Activated B cell treated with CpG ODN at 0.5 μM for 24 hours (primary cell): ENCODE measurements at regions not wholly inside any gene's neighbourhood (a gene's known extent, or its start where the extent isn't known, plus 50 kb on each side); places are given as distances from the start of the nearest gene placed in this dataset.
A peak's percentile ranks its signal among the peaks of the same experiment; 100 is the strongest.

Source experiments
- ATAC-seq: fragments of 200-7000 bp; cut with Tn5 transposase; one replicate; pipeline ENCODE4 v1.10.0; 2021; ENCODE audit warnings: low read depth, mild to moderate bottlenecking, moderate library complexity
- CTCF ChIA-PET: fragments of 350-600 bp; sonication (Branson Sonifier 250); formaldehyde crosslinking; loops from one replicate; lab custom pipeline; 2021; ENCODE audit warnings: antibody characterized with exemption; lab: Charles Lee
- POLR2A ChIA-PET: fragments of 350-600 bp; sonication (Branson Sonifier 250); formaldehyde crosslinking; loops from one replicate; lab custom pipeline; 2021; ENCODE audit warnings: antibody characterized with exemption; lab: Charles Lee
- DNase-seq: peaks from one replicate; pipeline ENCODE4 v3.0.0; 2022
- H3K27ac Mint-ChIP-seq: one replicate; pipeline ENCODE4 v1.8.0; 2020; ENCODE audit warnings: mixed read lengths
- H3K27me3 Mint-ChIP-seq: one replicate; pipeline ENCODE4 v1.8.0; 2021; ENCODE audit warnings: mixed read lengths
- H3K36me3 Mint-ChIP-seq: one replicate; pipeline ENCODE4 v1.8.0; 2021; ENCODE audit warnings: low read depth, mixed read lengths
- H3K4me1 Mint-ChIP-seq: one replicate; pipeline ENCODE4 v1.8.0; 2021; ENCODE audit warnings: mixed read lengths
- H3K4me3 Mint-ChIP-seq: one replicate; pipeline ENCODE4 v1.8.0; 2020; ENCODE audit warnings: mild to moderate bottlenecking, mixed read lengths
- H3K9me3 Mint-ChIP-seq: one replicate; pipeline ENCODE4 v1.8.0; 2020; ENCODE audit warnings: mixed read lengths
- intact Hi-C: fragments of 100-400 bp; cut with micrococcal nuclease; formaldehyde crosslinking; loops from one replicate; pipeline ENCODE4 v1.15.1; 2024
- TF ChIP-seq, protein P1 (sequence below): fragments of 200-600 bp; IDR thresholded peaks from one replicate; pipeline ENCODE4 v1.8.0; 2022; ENCODE audit warnings: antibody characterized with exemption, mild to moderate bottlenecking

DNA sequence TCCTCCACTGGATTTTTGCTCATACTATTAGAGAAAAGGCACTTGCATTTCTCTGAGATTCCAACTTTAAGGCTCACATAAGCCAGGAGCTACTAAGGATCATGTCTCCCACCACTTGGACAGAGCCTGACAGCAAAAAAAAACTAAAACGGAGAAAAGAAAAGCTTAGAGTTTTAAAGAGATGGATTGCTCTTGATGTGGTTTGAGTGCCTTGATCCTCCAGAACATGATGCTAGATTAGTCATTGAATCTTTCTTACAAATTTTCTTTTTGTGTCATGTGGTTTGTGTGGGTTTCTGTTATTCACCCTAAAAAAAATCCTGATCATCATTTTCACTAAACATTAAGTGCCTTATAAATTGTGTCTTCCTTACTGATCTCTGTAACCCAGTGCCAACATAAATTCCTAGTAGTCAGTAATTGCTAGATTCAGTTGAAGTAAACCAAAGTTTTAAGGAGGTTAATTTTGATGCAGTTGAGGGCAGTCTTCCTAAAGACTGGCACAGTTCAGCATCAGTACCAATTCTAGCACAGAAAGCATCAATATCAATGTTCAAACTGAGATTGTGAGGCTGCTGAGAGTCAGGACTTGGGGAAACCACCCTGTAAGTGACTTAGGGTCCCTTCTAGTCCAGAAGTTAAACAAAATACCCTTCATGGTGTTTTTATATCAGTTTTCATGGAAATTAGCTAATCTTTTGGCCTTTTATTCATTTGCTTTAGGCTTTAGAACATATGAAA lies 206.3 kb downstream of the RAD51AP2 start:
- intact Hi-C loops: no loop called here
- ATAC-seq (no peak), DNase-seq (no peak)
- TF ChIP-seq, protein P1, sequence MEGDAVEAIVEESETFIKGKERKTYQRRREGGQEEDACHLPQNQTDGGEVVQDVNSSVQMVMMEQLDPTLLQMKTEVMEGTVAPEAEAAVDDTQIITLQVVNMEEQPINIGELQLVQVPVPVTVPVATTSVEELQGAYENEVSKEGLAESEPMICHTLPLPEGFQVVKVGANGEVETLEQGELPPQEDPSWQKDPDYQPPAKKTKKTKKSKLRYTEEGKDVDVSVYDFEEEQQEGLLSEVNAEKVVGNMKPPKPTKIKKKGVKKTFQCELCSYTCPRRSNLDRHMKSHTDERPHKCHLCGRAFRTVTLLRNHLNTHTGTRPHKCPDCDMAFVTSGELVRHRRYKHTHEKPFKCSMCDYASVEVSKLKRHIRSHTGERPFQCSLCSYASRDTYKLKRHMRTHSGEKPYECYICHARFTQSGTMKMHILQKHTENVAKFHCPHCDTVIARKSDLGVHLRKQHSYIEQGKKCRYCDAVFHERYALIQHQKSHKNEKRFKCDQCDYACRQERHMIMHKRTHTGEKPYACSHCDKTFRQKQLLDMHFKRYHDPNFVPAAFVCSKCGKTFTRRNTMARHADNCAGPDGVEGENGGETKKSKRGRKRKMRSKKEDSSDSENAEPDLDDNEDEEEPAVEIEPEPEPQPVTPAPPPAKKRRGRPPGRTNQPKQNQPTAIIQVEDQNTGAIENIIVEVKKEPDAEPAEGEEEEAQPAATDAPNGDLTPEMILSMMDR: no peak
- no peaks in the 10 kb centered on the region for H3K9me3 Mint-ChIP-seq
- no peaks in the 10 kb centered on the region for H3K36me3 Mint-ChIP-seq
- H3K27me3 Mint-ChIP-seq: peaks cover 7% of the 10 kb centered on the region
- peaks cover 2% of the 10 kb centered on the region for H3K4me1 Mint-ChIP-seq
- H3K4me3 Mint-ChIP-seq: no peak overlapping the region
- H3K27ac Mint-ChIP-seq: no peak overlapping the region
- CTCF ChIA-PET: interaction anchor here (1.1 to 5.1 kb wide), 2 partner anchors 10 to 538 kb away, joined by 3 to 131 read pairs; no protein-coding TSS in a partner anchor
- POLR2A ChIA-PET: no interaction called here

DNA sequence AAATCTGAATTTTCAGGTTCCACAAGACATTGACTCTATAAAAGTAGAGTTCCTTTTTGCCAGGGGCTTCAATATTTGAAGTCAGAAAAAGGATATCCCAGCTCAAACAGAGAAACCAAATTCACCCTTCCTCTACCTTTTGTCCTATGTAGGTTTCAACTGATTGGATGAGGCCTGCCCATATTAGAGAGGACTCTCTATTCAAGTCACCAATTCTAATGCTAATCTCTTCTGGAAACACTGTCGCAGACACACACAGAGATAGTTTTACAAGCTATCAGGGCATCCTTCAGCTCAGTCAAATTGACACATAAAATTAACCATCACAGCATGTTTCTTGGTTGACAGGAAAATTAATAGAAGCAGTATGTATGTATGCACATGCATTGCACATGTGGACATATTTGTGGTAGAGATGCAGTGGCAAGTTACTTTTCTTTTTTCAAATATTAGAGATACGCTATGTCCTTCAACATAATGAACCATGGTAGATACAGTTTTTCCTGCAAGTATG lies 207.1 kb downstream of the RAD51AP2 start:
- intact Hi-C loops: no loop called here
- POLR2A ChIA-PET: no interaction called here
- DNase-seq: no peak
- no peak overlapping the region for H3K4me3 Mint-ChIP-seq
- CTCF ChIA-PET: interaction anchor here (5.1 kb wide), 1 partner anchor 537 kb away, joined by 131 read pairs; no protein-coding TSS in a partner anchor
- TF ChIP-seq, protein P1: no peak
- H3K9me3 Mint-ChIP-seq: no peaks in the 10 kb centered on the region
- peaks cover 2% of the 10 kb centered on the region for H3K4me1 Mint-ChIP-seq
- no peak overlapping the region for H3K27ac Mint-ChIP-seq
- peaks cover 7% of the 10 kb centered on the region for H3K27me3 Mint-ChIP-seq
- no peak for ATAC-seq
- no peaks in the 10 kb centered on the region for H3K36me3 Mint-ChIP-seq

DNA sequence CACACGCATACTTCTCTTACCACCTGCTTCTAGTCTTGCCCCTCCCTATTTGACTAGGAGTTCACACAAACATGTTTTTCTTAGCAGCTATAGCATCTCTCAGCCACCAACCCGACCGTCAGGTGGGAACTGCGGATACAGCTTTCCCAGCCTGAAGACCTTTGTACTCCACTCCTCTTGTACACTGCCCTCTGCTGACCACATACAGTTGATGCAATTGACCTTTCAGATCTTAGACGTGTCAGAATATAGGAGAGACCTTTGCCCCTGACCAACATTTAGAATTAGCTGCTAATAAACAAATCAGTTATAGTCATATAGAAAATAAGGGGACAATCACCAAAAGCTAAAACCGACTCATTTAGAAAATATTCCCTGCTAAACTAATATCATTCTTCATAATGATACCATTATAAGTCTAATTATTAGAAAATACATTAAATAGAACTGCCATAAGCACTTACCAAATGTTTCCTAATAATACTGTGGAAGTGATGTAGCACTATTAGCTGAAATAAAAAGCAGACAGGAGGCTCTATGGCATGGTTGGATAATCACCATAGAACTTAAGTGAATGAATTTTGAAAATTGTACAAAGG lies 208.4 kb downstream of the RAD51AP2 start:
- Mint-ChIP-seq H3K4me1 (peaks cover 2% of the 10 kb centered on the region), H3K4me3 (no peak overlapping the region), H3K36me3 (no peaks in the 10 kb centered on the region), H3K27ac (no peak overlapping the region), H3K27me3 (peaks cover 7% of the 10 kb centered on the region), H3K9me3 (no peaks in the 10 kb centered on the region)
- DNase-seq (no peak), ATAC-seq (peak; percentile 69)
- POLR2A ChIA-PET: no interaction called here
- CTCF ChIA-PET: interaction anchor here (0.5 to 5.1 kb wide), 25 partner anchors 10 to 729 kb away, joined by 3 to 131 read pairs (median 4); no protein-coding TSS in a partner anchor
- intact Hi-C loops: loop anchor here (1.0 to 10.0 kb wide), 7 partner anchors 139 to 1673 kb away; no protein-coding TSS in a partner anchor
- TF ChIP-seq, protein P1: no peak

DNA sequence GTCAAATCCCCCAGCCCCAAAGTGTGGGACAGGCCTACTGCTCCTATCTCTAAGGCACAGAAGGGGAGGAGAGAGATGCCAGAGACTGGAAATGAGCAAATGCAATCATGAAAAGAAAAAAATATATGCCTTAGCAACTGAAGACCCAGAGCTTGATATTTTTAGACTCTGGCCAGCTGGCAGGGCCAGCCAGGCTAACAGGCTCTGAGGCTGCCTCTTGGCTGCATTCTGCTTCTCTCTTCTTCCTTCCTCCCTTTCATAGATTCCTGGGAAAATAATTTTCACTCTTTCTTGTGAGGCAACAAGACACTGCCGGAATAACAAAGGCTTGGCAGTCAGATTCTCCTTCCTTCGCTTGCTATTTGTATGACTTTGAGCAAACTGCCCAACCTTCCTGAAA lies 209.1 kb downstream of the RAD51AP2 start:
- TF ChIP-seq, protein P1: no peak
- no peak overlapping the region for H3K27ac Mint-ChIP-seq
- peaks cover 7% of the 10 kb centered on the region for H3K27me3 Mint-ChIP-seq
- no peak overlapping the region for H3K4me3 Mint-ChIP-seq
- no peaks in the 10 kb centered on the region for H3K36me3 Mint-ChIP-seq
- DNase-seq (no peak), ATAC-seq (no peak)
- ChIA-PET POLR2A (no interaction called here), CTCF (interaction anchor here (0.5 to 5.1 kb wide), 25 partner anchors 9 to 729 kb away, joined by 3 to 131 read pairs (median 4); no protein-coding TSS in a partner anchor)
- H3K9me3 Mint-ChIP-seq: no peaks in the 10 kb centered on the region
- intact Hi-C loops: loop anchor here (1.0 to 10.0 kb wide), 7 partner anchors 138 to 1672 kb away; no protein-coding TSS in a partner anchor
- peaks cover 2% of the 10 kb centered on the region for H3K4me1 Mint-ChIP-seq

DNA sequence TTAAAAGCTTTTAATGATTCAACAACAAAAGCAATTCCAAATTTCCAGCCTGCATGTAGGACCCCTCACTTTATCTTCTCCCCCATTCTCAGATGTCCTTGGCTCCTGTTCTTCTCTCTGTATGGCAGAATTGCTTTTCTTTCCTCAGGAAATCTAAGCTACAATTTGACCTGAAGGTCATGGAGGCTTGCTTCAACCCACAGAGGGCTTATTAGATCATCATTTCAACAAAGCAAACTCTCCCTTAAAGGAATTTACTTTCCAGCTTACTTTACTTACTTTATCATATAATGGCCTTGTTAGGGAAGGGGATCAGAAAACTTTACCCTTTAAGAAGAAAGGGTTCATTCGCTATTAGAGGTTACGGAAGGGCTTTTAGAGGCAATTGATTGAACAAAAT lies 211.5 kb downstream of the RAD51AP2 start:
- no peak for ATAC-seq
- Mint-ChIP-seq H3K27ac (no peak overlapping the region), H3K27me3 (no peaks in the 10 kb centered on the region), H3K4me1 (peaks cover 2% of the 10 kb centered on the region), H3K9me3 (no peaks in the 10 kb centered on the region), H3K4me3 (no peak overlapping the region), H3K36me3 (no peaks in the 10 kb centered on the region)
- POLR2A ChIA-PET: no interaction called here
- CTCF ChIA-PET: interaction anchor here (1.0 to 1.5 kb wide), 2 partner anchors 531 to 534 kb away, joined by 4 read pairs; no protein-coding TSS in a partner anchor
- no peak for DNase-seq
- TF ChIP-seq, protein P1: no peak
- intact Hi-C loops: loop anchor here (5.0 to 10.0 kb wide), 2 partner anchors 424 to 692 kb away; no protein-coding TSS in a partner anchor
